C4-2B (cell line): ENCODE measurements at regions not wholly inside any gene's neighbourhood (a gene's known extent, or its start where the extent isn't known, plus 50 kb on each side); places are given as distances from the start of the nearest gene placed in this dataset.

ENCODE experiments used
- CTCF ChIP-seq: fragments of 450-650 bp; conservative IDR thresholded peaks from 2 replicates; pipeline ENCODE4 v1.5.1; 2017; ENCODE audit warnings: mild to moderate bottlenecking
- ZFX ChIP-seq: fragments of 450-650 bp; IDR thresholded peaks from 2 replicates; pipeline ENCODE4 v1.6.1; 2017

GRCh38 chr15:37246065-37246464 lies 145.7 kb upstream of the MEIS2 start:
- no peak for TF ChIP-seq CTCF
- no peak for TF ChIP-seq ZFX
